ENCODE measurements at regions not wholly inside any gene's neighbourhood (a gene's known extent, or its start where the extent isn't known, plus 50 kb on each side); places are given as distances from the start of the nearest gene placed in this dataset.

- no peak for DNase-seq (ENCODE audit: low spot score)
Observed at GRCh38 chr5:165829504-165829903, 2324.1 kb downstream of the MAT2B start.

- DNase-seq (ENCODE audit: low spot score), result no peak
Observed at GRCh38 chr5:165834891-165835290, 2329.5 kb downstream of the MAT2B start.

- no peak for DNase-seq (ENCODE audit: low spot score)
Observed at GRCh38 chr5:165836046-165836445, 2330.6 kb downstream of the MAT2B start.

GRCh38 chr5:165837286-165837685 lies 2331.9 kb downstream of the MAT2B start:
- no peak for DNase-seq (ENCODE audit: low spot score)

- no peak for DNase-seq (ENCODE audit: low spot score)
Observed at GRCh38 chr5:165844571-165844970, 2339.2 kb downstream of the MAT2B start.

- DNase-seq (ENCODE audit: low spot score), result no peak
Observed at GRCh38 chr5:165858118-165858517, 2352.7 kb downstream of the MAT2B start.

- no peak for DNase-seq (ENCODE audit: low spot score)
Observed at GRCh38 chr5:165859251-165859650, 2353.8 kb downstream of the MAT2B start.

- no peak for DNase-seq (ENCODE audit: low spot score)
Observed at GRCh38 chr5:165863239-165863638, 2357.8 kb downstream of the MAT2B start.

- no peak for DNase-seq (ENCODE audit: low spot score)
Observed at GRCh38 chr5:165871291-165871690, 2365.9 kb downstream of the MAT2B start.

GRCh38 chr5:165874851-165875250 lies 2369.4 kb downstream of the MAT2B start:
- no peak for DNase-seq (ENCODE audit: low spot score)

GRCh38 chr5:165876538-165876937 lies 2371.1 kb downstream of the MAT2B start:
- no peak for DNase-seq (ENCODE audit: low spot score)

GRCh38 chr5:165877475-165877874 lies 2372.1 kb downstream of the MAT2B start:
- no peak for DNase-seq (ENCODE audit: low spot score)

GRCh38 chr5:165881259-165881658 lies 2375.8 kb downstream of the MAT2B start:
- DNase-seq (ENCODE audit: low spot score), result no peak

- DNase-seq (ENCODE audit: low spot score), result no peak
Observed at GRCh38 chr5:165882099-165882498, 2376.7 kb downstream of the MAT2B start.

GRCh38 chr5:165885623-165886350 lies 2380.4 kb downstream of the MAT2B start:
- DNase-seq (ENCODE audit: low spot score), result no peak

- no peak for DNase-seq (ENCODE audit: low spot score)
Observed at GRCh38 chr5:165887147-165887546, 2381.7 kb downstream of the MAT2B start.

- no peak for DNase-seq (ENCODE audit: low spot score)
Observed at GRCh38 chr5:165892383-165892782, 2387.0 kb downstream of the MAT2B start.

- no peak for DNase-seq (ENCODE audit: low spot score)
Observed at GRCh38 chr5:165894916-165895315, 2389.5 kb downstream of the MAT2B start.

GRCh38 chr5:165903835-165904234 lies 2387.6 kb upstream of the WWC1 start:
- no peak for DNase-seq (ENCODE audit: low spot score)

- no peak for DNase-seq (ENCODE audit: low spot score)
Observed at GRCh38 chr5:165906871-165907270, 2384.6 kb upstream of the WWC1 start.

- DNase-seq (ENCODE audit: low spot score), result no peak
Observed at GRCh38 chr5:165913059-165913458, 2378.4 kb upstream of the WWC1 start.

GRCh38 chr5:165914456-165914855 lies 2377.0 kb upstream of the WWC1 start:
- no peak for DNase-seq (ENCODE audit: low spot score)

- no peak for DNase-seq (ENCODE audit: low spot score)
Observed at GRCh38 chr5:165919196-165919595, 2372.2 kb upstream of the WWC1 start.

GRCh38 chr5:165920655-165921054 lies 2370.8 kb upstream of the WWC1 start:
- DNase-seq (ENCODE audit: low spot score), result no peak
